Fibroblast of skin of left biceps (primary cell): ENCODE measurements at regions not wholly inside any gene's neighbourhood (a gene's known extent, or its start where the extent isn't known, plus 50 kb on each side); places are given as distances from the start of the nearest gene placed in this dataset.

Source experiments
- DNase-seq, 2 experiments: peaks; one replicate each; pipeline ENCODE4 v3.0.0-alpha.2; 2013; ENCODE audit warnings: low read depth in 2 of 2

DNA sequence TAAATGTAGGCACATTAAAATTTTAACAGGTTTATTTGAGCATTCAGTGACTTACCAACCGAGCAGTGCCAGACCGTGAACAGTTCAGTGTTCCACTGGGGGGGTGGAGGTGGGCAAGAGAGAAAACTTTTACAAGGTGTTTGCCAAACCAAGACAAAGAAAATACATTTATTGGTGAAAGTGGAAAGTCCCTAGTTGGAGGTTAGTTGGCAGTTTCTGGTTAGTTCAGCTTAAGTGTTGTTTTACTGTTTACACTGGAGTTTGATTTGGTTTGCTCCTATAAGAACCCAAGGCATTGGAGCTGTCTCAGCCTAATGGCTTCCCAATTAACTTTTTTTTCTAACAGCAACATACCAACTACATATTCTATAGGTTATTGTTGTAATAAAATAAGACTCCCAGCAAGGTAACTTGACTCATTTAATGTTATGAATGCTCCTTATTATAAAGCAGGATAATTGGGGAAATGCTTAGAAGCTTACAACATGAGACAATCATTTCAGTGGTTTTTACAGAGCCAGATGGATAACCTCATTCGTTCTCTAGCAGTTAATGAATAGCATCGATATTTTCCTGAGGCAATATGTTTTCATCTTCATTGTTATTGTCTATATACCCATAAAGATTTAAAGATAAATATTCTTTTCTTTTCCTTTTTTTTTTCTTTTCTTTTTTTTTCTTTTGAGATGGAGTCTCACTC, 115.8 kb downstream of the ETNK1 start:
- DNase-seq, result no peak

DNA sequence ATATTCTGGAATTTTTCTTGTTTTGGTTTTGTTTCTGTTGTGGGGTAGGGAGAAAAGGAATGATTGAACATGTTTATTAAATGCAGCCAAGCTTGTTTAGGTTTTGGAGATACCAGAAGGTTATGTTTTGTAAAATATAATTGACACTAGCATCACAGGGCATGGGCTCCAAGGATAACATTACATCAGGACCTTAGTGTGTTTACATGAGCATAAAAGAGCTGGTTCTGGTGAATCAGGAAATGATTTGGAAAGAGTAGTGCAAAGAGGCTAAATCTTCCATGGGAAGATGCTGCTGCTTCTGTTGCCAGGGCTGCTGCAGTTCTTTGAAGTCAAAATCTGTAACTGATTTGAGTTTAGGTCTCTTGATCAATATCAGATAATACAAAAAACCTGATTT, 118.7 kb downstream of the ETNK1 start:
- DNase-seq, result no peak

- no peak for DNase-seq
Observed at GRCh38 chr12:22744197-22744596, 119.2 kb downstream of the ETNK1 start.

DNA sequence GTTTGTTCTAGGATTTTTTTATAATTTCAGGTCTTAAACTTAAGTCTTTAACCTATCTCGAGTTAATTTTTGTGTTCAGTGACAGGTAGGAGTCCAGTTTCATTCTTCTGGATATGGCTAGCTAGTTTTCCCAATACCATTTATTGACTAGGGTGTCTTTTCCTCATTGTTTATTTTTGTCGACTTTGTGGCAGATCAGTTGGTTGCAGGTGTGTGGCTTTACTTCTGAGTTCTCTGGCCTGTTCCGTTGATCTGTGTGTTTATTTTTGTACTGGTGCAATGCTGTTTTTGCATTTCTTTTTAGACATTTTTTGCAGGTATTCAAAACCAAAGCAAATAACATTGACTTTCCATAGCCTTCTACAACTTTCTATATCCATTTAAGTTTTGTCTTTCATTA, 121.7 kb downstream of the ETNK1 start:
- DNase-seq, result no peak

DNA sequence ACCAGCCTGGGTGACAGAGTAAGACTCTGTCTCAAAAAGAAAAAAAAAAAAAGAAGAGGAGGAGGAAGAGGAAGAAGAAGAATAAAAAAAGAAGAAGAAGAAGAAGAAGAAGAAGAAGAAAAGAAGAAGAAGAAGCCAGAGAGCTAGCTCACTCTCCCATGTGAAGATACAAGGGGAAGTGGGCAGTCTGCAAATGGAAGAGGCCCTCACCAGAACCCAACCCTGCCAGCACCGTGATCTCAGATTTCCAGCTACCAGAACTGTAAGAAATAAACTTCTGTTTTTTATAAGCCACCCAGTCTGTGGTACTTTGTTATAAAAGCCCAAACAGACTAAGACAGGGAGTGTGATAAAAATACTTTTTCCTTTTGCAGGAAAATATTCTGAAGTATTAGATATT, 130.7 kb downstream of the ETNK1 start:
- DNase-seq, result no peak

DNA sequence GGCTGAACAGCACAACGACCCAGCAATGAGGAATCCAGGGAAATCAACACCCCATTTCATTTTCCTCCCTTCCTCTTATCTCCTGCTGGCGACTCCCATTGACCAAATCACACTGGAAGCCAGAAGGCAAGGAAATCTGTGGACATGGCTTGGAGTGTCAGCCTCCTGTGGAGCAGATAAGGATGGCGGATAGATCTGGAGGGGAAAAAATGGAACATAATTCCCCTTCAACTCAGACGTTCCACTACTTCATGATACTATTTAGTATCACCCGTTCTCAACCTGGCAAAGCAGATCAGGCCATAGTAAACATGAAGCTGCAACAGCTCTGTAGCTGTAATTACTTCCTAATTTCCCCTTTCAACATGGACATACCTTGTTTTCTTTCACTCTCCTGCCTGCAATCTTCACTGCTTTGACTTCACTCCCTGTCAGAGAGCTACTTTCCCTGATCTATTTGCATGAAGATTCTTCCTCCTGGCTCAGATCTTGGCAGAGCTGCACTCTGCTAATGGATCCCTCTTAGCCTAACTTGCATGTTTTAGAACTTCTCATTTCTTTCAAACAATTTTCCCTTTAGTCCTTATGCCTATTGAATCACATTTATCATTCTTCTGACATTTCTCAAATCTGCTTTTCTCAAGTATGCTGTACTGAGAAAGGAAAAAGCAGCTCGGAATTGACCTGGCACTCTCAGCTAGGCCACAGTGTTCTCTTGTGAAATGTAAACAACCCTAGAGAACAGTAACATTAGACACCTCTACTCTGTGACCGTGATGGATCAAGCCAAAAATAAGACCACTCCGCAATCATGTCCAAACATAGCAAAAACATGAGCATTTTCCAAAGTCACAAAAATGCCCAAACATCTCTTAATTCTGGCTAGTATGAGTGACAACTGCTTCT, 135.1 kb downstream of the ETNK1 start:
- DNase-seq, result no peak

DNA sequence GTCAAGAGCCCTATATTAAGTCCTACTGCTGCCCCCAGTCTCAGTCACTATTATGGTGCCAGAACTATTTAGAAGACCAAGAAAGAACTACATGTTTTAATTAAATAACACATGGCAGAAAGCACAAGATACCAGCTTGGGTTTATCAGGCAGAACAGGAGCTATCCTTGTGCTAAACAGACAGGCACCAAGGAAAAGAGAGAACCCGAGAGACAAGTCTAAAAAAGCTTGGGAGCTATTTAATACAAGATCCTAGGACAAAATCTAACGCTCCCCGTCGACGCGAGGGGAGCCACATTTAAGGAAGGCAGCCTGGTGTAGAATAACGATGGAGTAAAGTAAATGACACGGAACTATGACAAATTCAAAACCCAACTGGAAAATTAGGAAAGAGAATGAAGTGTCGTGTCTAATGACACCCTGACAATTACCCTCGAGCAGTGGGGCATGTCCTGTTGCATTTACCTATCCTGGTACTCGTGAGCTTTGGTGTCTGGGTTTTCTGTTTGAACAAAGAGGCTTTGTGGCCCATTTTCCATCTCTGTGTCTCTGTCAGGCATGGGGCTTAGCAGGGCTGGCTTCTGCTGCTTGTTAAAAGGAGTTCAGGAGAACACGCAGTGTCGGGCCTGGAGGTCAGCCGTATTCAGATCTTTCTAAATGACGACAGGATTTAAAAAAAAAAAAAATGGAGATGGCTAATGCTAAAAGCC, 140.6 kb downstream of the ETNK1 start:
- no peak for DNase-seq

GRCh38 chr12:22766911-22767420, 142.0 kb downstream of the ETNK1 start:
- DNase-seq, result no peak

DNA sequence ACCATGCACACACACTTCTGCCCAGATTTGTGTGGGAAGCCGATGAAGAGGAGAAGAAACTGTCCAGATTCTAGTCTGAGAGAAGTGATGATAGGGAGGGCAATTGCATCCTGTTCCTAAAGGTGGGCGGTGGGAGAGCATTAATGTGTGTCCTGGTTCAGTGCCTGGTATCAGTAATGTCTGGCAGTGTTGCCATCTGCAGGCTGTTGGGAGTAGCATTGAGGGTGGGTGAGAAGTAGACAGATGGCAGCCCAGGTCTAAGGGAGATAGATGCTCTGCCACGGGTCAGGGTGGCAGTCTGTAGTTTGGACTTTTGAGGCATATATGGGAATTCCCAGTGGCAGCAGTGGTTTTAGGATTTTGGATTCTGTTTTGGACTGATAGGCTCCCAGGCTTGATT, 156.4 kb downstream of the ETNK1 start:
- no peak for DNase-seq

GRCh38 chr12:22787557-22787956, 162.6 kb downstream of the ETNK1 start:
- DNase-seq, result no peak

DNA sequence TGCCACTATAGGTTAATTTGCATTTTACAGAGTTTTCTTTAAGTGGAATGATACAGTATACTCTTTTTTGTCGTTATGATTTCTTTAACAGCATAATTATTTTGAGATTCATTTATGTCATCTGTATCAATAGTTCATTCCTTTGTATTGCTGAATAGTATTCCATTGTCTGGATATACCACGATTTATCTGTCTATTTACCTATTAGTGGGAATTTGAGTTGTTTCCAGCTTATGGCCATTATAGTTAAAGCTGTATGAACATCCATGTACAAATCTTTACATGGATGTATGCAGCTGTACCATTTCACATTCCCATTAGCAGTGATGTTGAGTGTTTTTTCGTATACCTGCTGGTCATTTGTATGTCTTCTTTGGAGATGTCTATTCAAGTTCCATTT, 163.9 kb downstream of the ETNK1 start:
- no peak for DNase-seq

GRCh38 chr12:22792138-22792537, 167.2 kb downstream of the ETNK1 start:
- DNase-seq, result no peak

DNA sequence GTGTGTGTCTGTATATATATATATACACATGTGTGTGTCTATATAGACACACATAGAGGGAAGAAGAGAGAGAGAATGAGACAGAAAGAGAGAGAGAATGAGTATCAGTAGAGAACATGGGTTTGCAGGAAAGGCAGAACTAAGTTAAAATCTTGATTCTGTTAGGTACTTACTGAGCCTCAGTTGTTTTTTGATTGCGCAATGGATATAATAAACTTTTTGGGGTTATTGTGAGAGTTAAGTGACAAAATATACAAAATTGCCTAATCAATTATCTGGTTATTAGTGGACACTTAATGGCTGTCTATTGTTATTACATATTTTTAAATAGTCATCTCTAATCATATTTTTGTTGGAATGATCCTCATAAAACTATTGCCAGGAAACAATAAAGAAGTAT, 169.0 kb downstream of the ETNK1 start:
- DNase-seq, result no peak

- no peak for DNase-seq
Observed at GRCh38 chr12:22796941-22797630, 172.1 kb downstream of the ETNK1 start.

DNA sequence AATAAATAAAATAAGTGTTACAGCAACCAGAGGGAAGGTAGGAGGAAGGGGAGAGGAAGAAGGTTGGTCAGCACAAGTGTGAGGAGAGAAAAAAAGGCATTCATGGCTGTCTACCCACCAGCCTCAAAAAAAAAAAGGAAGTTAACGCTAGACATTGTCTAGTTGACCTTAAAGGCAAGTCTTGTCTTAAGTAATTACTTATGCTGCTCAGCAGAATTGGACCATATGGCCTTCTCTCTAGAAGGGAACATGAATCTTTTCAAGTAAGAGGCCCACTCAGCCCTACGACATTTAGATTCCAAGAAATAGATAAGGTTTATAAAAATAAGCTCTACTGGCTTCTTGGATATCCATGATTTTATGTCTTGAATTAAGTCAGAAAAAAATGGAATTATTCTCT, 172.7 kb downstream of the ETNK1 start:
- no peak for DNase-seq

GRCh38 chr12:22798116-22798515, 173.1 kb downstream of the ETNK1 start:
- no peak for DNase-seq

GRCh38 chr12:22799503-22799902, 174.5 kb downstream of the ETNK1 start:
- DNase-seq, result no peak

- no peak for DNase-seq
Observed at GRCh38 chr12:22800332-22800731, 175.4 kb downstream of the ETNK1 start.

- no peak for DNase-seq
Observed at GRCh38 chr12:22802883-22803630, 178.1 kb downstream of the ETNK1 start.

GRCh38 chr12:22803725-22804124, 178.8 kb downstream of the ETNK1 start:
- no peak for DNase-seq

DNA sequence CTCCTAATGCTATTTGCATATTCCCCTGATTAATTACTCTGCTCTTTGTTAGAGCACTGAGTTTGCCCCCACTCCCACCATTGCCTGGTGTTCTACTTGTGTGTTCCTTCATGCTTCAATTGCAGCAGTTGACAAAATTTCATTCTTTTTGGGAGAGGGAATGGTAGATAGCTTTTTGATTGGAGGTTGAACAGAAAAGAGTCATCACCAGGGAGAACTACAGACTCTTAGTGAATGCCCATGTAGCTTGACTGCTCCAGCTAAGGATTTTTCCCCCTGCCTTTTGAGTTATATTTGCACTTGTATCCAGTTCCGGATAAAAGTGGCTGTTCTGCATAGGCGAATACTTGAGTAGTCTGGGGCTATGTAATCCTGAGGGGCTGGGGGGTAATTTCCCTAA, 183.9 kb downstream of the ETNK1 start:
- no peak for DNase-seq
